H1 (cell line): ENCODE measurements at regions not wholly inside any gene's neighbourhood (a gene's known extent, or its start where the extent isn't known, plus 50 kb on each side); places are given as distances from the start of the nearest gene placed in this dataset.

Experiments used
- CTCF ChIA-PET: fragments of 300-600 bp; sonication (Branson Sonifier 250); formaldehyde crosslinking; loops from one replicate; lab custom pipeline; 2021; ENCODE audit not compliant: partially characterized antibody; lab: Charles Lee
- POLR2A ChIA-PET: fragments of 300-600 bp; sonication (Branson Sonifier 250); formaldehyde crosslinking; loops from one replicate; lab custom pipeline; 2021; ENCODE audit warnings: inconsistent platforms; ENCODE audit not compliant: partially characterized antibody; lab: Charles Lee
- DNase-seq, 2 experiments: peaks; one replicate each; pipeline versions ENCODE4 v3.0.0 to v3.0.0-alpha.2; 2010 to 2022; ENCODE audit warnings: low spot score in 2 of 2, low read depth in 1 of 2, mixed read lengths in 1 of 2
- FAIRE-seq: peaks from 2 replicates; lab custom pipeline; 2011; peaks lifted over from hg19 to GRCh38; lab: Jason Lieb, UNC
- H2AFZ ChIP-seq: 2 replicates; pipeline ENCODE4 v1.8.1; 2012; ENCODE audit warnings: low read length, inconsistent platforms
- H2AK5ac ChIP-seq: 2 replicates; pipeline ENCODE4 v1.6.1; 2013; ENCODE audit warnings: low read depth, low read length
- H2BK120ac ChIP-seq: replicated peaks from 2 replicates; pipeline ENCODE3; 2013; ENCODE audit warnings: low read depth, low read length, inconsistent platforms
- H2BK12ac ChIP-seq: 2 replicates; pipeline ENCODE4 v1.6.1; 2013; ENCODE audit warnings: low read depth, low read length
- H2BK15ac ChIP-seq: 2 replicates; pipeline ENCODE4 v1.6.1; 2013; ENCODE audit warnings: low read length
- H2BK20ac ChIP-seq: 2 replicates; pipeline ENCODE4 v1.6.1; 2013; ENCODE audit warnings: low read length
- H2BK5ac ChIP-seq: 2 replicates; pipeline ENCODE4 v1.6.1; 2013; ENCODE audit warnings: low read depth, low read length
- H3K14ac ChIP-seq: 2 replicates; pipeline ENCODE4 v1.6.1; 2013; ENCODE audit warnings: inconsistent platforms; ENCODE audit not compliant: insufficient read length
- H3K18ac ChIP-seq: 2 replicates; pipeline ENCODE4 v1.6.1; 2013; ENCODE audit warnings: low read length; ENCODE audit errors: extremely low read depth
- H3K23ac ChIP-seq: 2 replicates; pipeline ENCODE4 v1.6.1; 2013; ENCODE audit warnings: inconsistent platforms; ENCODE audit not compliant: insufficient read length
- H3K23me2 ChIP-seq: 2 replicates; pipeline ENCODE4 v1.6.1; 2013; ENCODE audit warnings: low read depth, low read length
- H3K27ac ChIP-seq: 2 replicates; pipeline ENCODE4 v1.6.1; 2011; ENCODE audit warnings: low read depth, low read length, inconsistent platforms
- H3K27me3 ChIP-seq, 4 experiments: replicated peaks in 1 of 4; 1 replicate in 1 of 4; 2 replicates in 3 of 4; pipeline versions ENCODE4 v1.6.1 to v1.8.1; 2011 to 2013; ENCODE audit warnings: low read length in 3 of 4, mild to moderate bottlenecking in 3 of 4, inconsistent platforms in 2 of 4, mixed read lengths in 2 of 4, moderate library complexity in 1 of 4; ENCODE audit not compliant: control insufficient read depth in 3 of 4, insufficient read depth in 3 of 4; ENCODE audit errors: extremely low read depth in 1 of 4
- H3K36me3 ChIP-seq, 4 experiments: 2 replicates each; pipeline versions ENCODE4 v1.6.1 to v1.8.1; 2011 to 2013; ENCODE audit warnings: mild to moderate bottlenecking in 4 of 4, low read length in 3 of 4, moderate library complexity in 2 of 4, control low read depth in 1 of 4, inconsistent platforms in 1 of 4; ENCODE audit not compliant: insufficient read depth in 4 of 4, control insufficient read depth in 2 of 4
- H3K4ac ChIP-seq: replicated peaks from 2 replicates; pipeline ENCODE3; 2013; ENCODE audit warnings: low read length, low read depth, mixed read lengths, inconsistent platforms; ENCODE audit not compliant: insufficient read length
- H3K4me1 ChIP-seq, 4 experiments: replicated peaks in 1 of 4; 1 replicate in 1 of 4; 2 replicates in 3 of 4; pipeline versions ENCODE4 v1.6.1 to v1.8.1; 2011 to 2013; ENCODE audit warnings: low read length in 3 of 4, inconsistent platforms in 2 of 4, mixed read lengths in 1 of 4; ENCODE audit not compliant: insufficient read depth in 4 of 4, control insufficient read depth in 3 of 4
- H3K4me2 ChIP-seq, 2 experiments: 2 replicates each; pipeline versions ENCODE4 v1.6.1 to v1.8.1; 2011 to 2013; ENCODE audit warnings: low read depth in 2 of 2, low read length in 2 of 2, control low read depth in 1 of 2, inconsistent platforms in 1 of 2, mild to moderate bottlenecking in 1 of 2; ENCODE audit not compliant: insufficient read depth in 1 of 2
- H3K4me3 ChIP-seq, 4 experiments: fragments of 200-600, 300-600 bp in 1 of 4; sonication (generic), shearing (Covaris generic), sonication (Bioruptor Twin) in 1 of 4; 2 replicates each; pipeline versions ENCODE4 v1.5.1 to v1.8.1; 2011 to 2016; ENCODE audit warnings: low read length in 4 of 4, low read depth in 3 of 4, control low read depth in 2 of 4, inconsistent platforms in 2 of 4, mild to moderate bottlenecking in 2 of 4, mixed read lengths in 1 of 4, moderate library complexity in 1 of 4; ENCODE audit not compliant: insufficient read depth in 2 of 4; ENCODE audit errors: extremely low read depth in 1 of 4
- H3K56ac ChIP-seq: replicated peaks from 2 replicates; pipeline ENCODE3; 2013; ENCODE audit warnings: low read depth, mild to moderate bottlenecking, mixed read lengths, low read length, inconsistent platforms; ENCODE audit not compliant: insufficient read length
- H3K79me1 ChIP-seq: 2 replicates; pipeline ENCODE4 v1.6.1; 2013; ENCODE audit warnings: low read depth, low read length, control low read depth
- H3K79me2 ChIP-seq, 2 experiments: 2 replicates each; pipeline versions ENCODE4 v1.6.1 to v1.8.1; 2012 to 2013; ENCODE audit warnings: low read length in 2 of 2, mild to moderate bottlenecking in 2 of 2, inconsistent platforms in 1 of 2; ENCODE audit not compliant: insufficient read depth in 2 of 2, control insufficient read depth in 1 of 2
- H3K9ac ChIP-seq, 4 experiments: replicated peaks in 1 of 4; 1 replicate in 1 of 4; 2 replicates in 3 of 4; pipeline versions ENCODE4 v1.6.1 to v1.8.1; 2011 to 2013; ENCODE audit warnings: low read depth in 3 of 4, low read length in 3 of 4, control low read depth in 2 of 4, mild to moderate bottlenecking in 2 of 4, moderate library complexity in 2 of 4, inconsistent platforms in 1 of 4; ENCODE audit errors: extremely low read depth in 1 of 4
- H3K9me3 ChIP-seq, 2 experiments: 2 replicates each; pipeline versions ENCODE4 v1.6.1 to v1.8.1; 2012 to 2013; ENCODE audit warnings: mild to moderate bottlenecking in 2 of 2, moderate library complexity in 2 of 2, control low read depth in 1 of 2, inconsistent platforms in 1 of 2, low read depth in 1 of 2, low read length in 1 of 2, mixed read lengths in 1 of 2; ENCODE audit not compliant: insufficient read depth in 2 of 2
- H4K20me1 ChIP-seq, 2 experiments: replicated peaks in 1 of 2; 2 replicates each; pipeline versions ENCODE3 to v1.8.1; 2011 to 2013; ENCODE audit warnings: inconsistent platforms in 2 of 2, low read length in 2 of 2, mild to moderate bottlenecking in 1 of 2; ENCODE audit not compliant: insufficient read depth in 2 of 2, control insufficient read depth in 1 of 2
- H4K5ac ChIP-seq: 2 replicates; pipeline ENCODE4 v1.6.1; 2013; ENCODE audit warnings: low read length, low read depth, mixed read lengths, inconsistent platforms; ENCODE audit not compliant: insufficient read length
- H4K8ac ChIP-seq: 2 replicates; pipeline ENCODE4 v1.8.0; 2013; ENCODE audit warnings: mild to moderate bottlenecking, moderate library complexity, low read length, inconsistent platforms; ENCODE audit not compliant: insufficient read depth; ENCODE audit errors: extremely low read depth
- H4K91ac ChIP-seq: replicated peaks from 2 replicates; pipeline ENCODE3; 2013; ENCODE audit warnings: low read length, mixed read lengths, inconsistent platforms; ENCODE audit not compliant: insufficient read length
- ASH2L ChIP-seq: fragments of 200-600, 300-600 bp; sonication (generic); IDR thresholded peaks from one replicate; pipeline ENCODE4 v1.7.1; 2017; ENCODE audit warnings: low read length
- CHD1 ChIP-seq: IDR thresholded peaks from 2 replicates; pipeline ENCODE4 v1.6.1; 2012; ENCODE audit warnings: low read depth, low read length, improper control_type of control experiment
- PHF8 ChIP-seq: fragments of 200-600 bp; sonication (generic); conservative IDR thresholded peaks from 2 replicates; pipeline ENCODE4 v1.7.1; 2012; ENCODE audit warnings: low read depth, mild to moderate bottlenecking, inconsistent platforms, low read length, moderate library complexity
- SAP30 ChIP-seq: fragments of 300-600 bp; sonication (generic); IDR thresholded peaks from 2 replicates; pipeline ENCODE4 v1.7.1; 2012; ENCODE audit warnings: low read length, moderate library complexity, mild to moderate bottlenecking, inconsistent platforms; ENCODE audit not compliant: insufficient read depth, insufficient replicate concordance
- SIN3A ChIP-seq, 2 experiments: IDR thresholded peaks in 1 of 2; conservative IDR thresholded peaks in 1 of 2; 2 replicates each; pipeline ENCODE4 v1.6.1; 2011 to 2012; ENCODE audit warnings: low read length in 2 of 2, improper control_type of control experiment in 1 of 2, low read depth in 1 of 2, mild to moderate bottlenecking in 1 of 2
- SIRT6 ChIP-seq: IDR thresholded peaks from one replicate; pipeline ENCODE4 v1.7.1; 2012; ENCODE audit warnings: low read length, inconsistent platforms
- SP1 ChIP-seq: IDR thresholded peaks from 2 replicates; pipeline ENCODE4 v1.6.1; 2011; ENCODE audit warnings: low read depth, low read length
- SP4 ChIP-seq: IDR thresholded peaks from 2 replicates; pipeline ENCODE4 v1.6.1; 2012; ENCODE audit warnings: low read length, inconsistent platforms
- TAF7 ChIP-seq: optimal IDR thresholded peaks from 2 replicates; pipeline ENCODE3; 2011; ENCODE audit warnings: low read depth, mild to moderate bottlenecking, inconsistent platforms, low read length, moderate library complexity, borderline replicate concordance
- TCF12 ChIP-seq: IDR thresholded peaks from 2 replicates; pipeline ENCODE4 v1.6.1; 2011; ENCODE audit warnings: low read depth, mild to moderate bottlenecking, low read length
- YY1 ChIP-seq: IDR thresholded peaks from 2 replicates; pipeline ENCODE4 v1.6.1; 2011; ENCODE audit warnings: low read depth, mild to moderate bottlenecking, low read length
- WGBS, 2 experiments: shearing (Covaris generic) in 1 of 2; methylation state at CpG; one replicate each; pipeline versions ENCODE4 v1.1.6 to v1.1.7; 2013 to 2015; ENCODE audit warnings: low lambda C conversion rate in 2 of 2, mixed read lengths in 2 of 2, inconsistent platforms in 1 of 2, low coverage in 1 of 2, missing lambda C conversion rate in 1 of 2; ENCODE audit not compliant: insufficient replicate concordance in 2 of 2, insufficient coverage in 1 of 2, insufficient read length in 1 of 2; ENCODE audit errors: extremely low coverage in 1 of 2, missing lambda C conversion rate in 1 of 2; 5-methylcytosine and 5-hydroxymethylcytosine counted together

GRCh38 chr13:58369936-58370335 is 738.4 kb downstream of the PCDH17 start:
- ChIA-PET POLR2A (no interaction called here), CTCF (no interaction called here)
- Histone ChIP-seq H4K91ac (no peak overlapping the region), H3K4me1 (no peaks in the 10 kb centered on the region), H3K23ac (no peak overlapping the region), H3K9me3 (no peaks in the 10 kb centered on the region), H4K5ac (no peak overlapping the region), H3K4me2 (no peak overlapping the region), H4K8ac (no peak overlapping the region), H3K36me3 (no peaks in the 10 kb centered on the region), H3K4me3 (no peak overlapping the region), H2BK15ac (no peak overlapping the region), H3K27me3 (peaks cover 0 to 1% (median 0%) of the 10 kb centered on the region in 4 experiments; a peak in 1 of 7 replicates), H3K27ac (no peak overlapping the region), H4K20me1 (no peaks in the 10 kb centered on the region), H3K4ac (no peak overlapping the region), H3K18ac (no peak overlapping the region), H2BK5ac (no peak overlapping the region), H3K23me2 (no peaks in the 10 kb centered on the region), H2BK12ac (no peak overlapping the region), H2BK120ac (no peak overlapping the region), H3K9ac (no peak overlapping the region), H3K56ac (no peak overlapping the region), H3K14ac (no peak overlapping the region), H2AFZ (no peak overlapping the region), H3K79me2 (no peaks in the 10 kb centered on the region), H2BK20ac (no peak overlapping the region), H3K79me1 (no peaks in the 10 kb centered on the region), H2AK5ac (no peak overlapping the region)
- FAIRE-seq (no peak), DNase-seq (no peak)
- 89% methylated on average over 5 of the region's 5 CpGs; no CpG with 5 or more reads in 1 of the 2 experiments for WGBS, 2 experiments
- TF ChIP-seq SP4 (no peak), ASH2L (no peak), SIN3A (conservative IDR thresholded peaks at IDR 0.05 in 1 of 2, IDR thresholded peaks at IDR 0.05 in 1 of 2; ENCODE audit: low read depth in 1 of 2, low read length in 2 of 2) (no peak), SAP30 (no peak), PHF8 (no peak), SP1 (no peak), TCF12 (no peak), YY1 (no peak), SIRT6 (no peak), CHD1 (no peak), TAF7 (no peak)
